Activated naive CD8-positive, alpha-beta T cell treated with anti-CD3 and anti-CD28 coated beads, Interleukin-2, amount 10 ng/mL, durations not matched to agents 7 days and 5 days (primary cell): ENCODE measurements at regions not wholly inside any gene's neighbourhood (a gene's known extent, or its start where the extent isn't known, plus 50 kb on each side); places are given as distances from the start of the nearest gene placed in this dataset.

Experiments
- ATAC-seq: fragments of 150-1000 bp; cut with Tn5 transposase; one replicate; pipeline ENCODE4 v1.10.0; 2021; ENCODE audit warnings: low read depth, moderate library complexity
- POLR2A ChIA-PET: fragments of 350-600 bp; sonication (Branson Sonifier 250); formaldehyde crosslinking; loops from one replicate; lab custom pipeline; 2021; ENCODE audit warnings: antibody characterized with exemption; lab: Charles Lee
- DNase-seq: peaks from one replicate; pipeline ENCODE4 v3.0.0; 2021
- H3K27ac Mint-ChIP-seq: one replicate; pipeline ENCODE4 v1.8.0; 2022; ENCODE audit warnings: mild to moderate bottlenecking, mixed read lengths
- H3K27me3 Mint-ChIP-seq: one replicate; pipeline ENCODE4 v1.8.0; 2022; ENCODE audit warnings: mild to moderate bottlenecking, moderate library complexity, mixed read lengths
- H3K36me3 Mint-ChIP-seq: one replicate; pipeline ENCODE4 v1.8.0; 2021; ENCODE audit warnings: mild to moderate bottlenecking, mixed read lengths
- H3K4me1 Mint-ChIP-seq: one replicate; pipeline ENCODE4 v1.8.0; 2021; ENCODE audit warnings: mixed read lengths
- H3K4me3 Mint-ChIP-seq: one replicate; pipeline ENCODE4 v1.8.0; 2022; ENCODE audit warnings: mild to moderate bottlenecking, moderate library complexity, mixed read lengths
- H3K9me3 Mint-ChIP-seq: one replicate; pipeline ENCODE4 v1.8.0; 2021; ENCODE audit warnings: mixed read lengths

GRCh38 chr9:87259543-87260518 lies 237.8 kb upstream of the DAPK1 start:
- Mint-ChIP-seq H3K27me3 (peaks cover 2% of the 10 kb centered on the region), H3K4me1 (no peaks in the 10 kb centered on the region), H3K4me3 (no peak overlapping the region), H3K9me3 (no peaks in the 10 kb centered on the region), H3K27ac (no peak overlapping the region), H3K36me3 (no peaks in the 10 kb centered on the region)
- DNase-seq, result no peak
- POLR2A ChIA-PET, result no interaction called here
- ATAC-seq, result no peak

DNA sequence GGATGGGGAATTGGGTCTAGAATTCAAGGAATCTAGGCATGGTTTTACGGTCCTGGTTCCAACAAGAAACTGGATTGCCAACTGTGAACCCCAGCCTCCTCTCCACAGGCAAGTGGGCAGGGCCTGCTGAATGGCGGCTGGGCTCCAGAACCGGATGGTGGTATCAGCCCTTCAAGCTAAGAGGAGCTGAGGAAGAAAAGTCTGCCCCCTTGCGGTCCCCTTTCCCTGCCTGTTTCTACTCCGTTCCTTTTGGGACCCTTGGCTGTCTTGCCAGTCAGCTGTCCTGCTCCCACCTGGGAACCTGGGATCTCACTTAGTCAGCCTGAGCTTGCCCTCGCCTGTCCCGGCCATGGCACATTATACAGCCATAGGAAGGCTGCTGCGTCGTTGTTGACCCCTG lies 234.4 kb upstream of the DAPK1 start:
- H3K27me3 Mint-ChIP-seq, result no peaks in the 10 kb centered on the region
- no peak overlapping the region for H3K4me3 Mint-ChIP-seq
- no peak for DNase-seq
- H3K27ac Mint-ChIP-seq, result no peak overlapping the region
- no peaks in the 10 kb centered on the region for H3K9me3 Mint-ChIP-seq
- ATAC-seq, result no peak
- no peaks in the 10 kb centered on the region for H3K4me1 Mint-ChIP-seq
- no peaks in the 10 kb centered on the region for H3K36me3 Mint-ChIP-seq
- POLR2A ChIA-PET, result no interaction called here

DNA sequence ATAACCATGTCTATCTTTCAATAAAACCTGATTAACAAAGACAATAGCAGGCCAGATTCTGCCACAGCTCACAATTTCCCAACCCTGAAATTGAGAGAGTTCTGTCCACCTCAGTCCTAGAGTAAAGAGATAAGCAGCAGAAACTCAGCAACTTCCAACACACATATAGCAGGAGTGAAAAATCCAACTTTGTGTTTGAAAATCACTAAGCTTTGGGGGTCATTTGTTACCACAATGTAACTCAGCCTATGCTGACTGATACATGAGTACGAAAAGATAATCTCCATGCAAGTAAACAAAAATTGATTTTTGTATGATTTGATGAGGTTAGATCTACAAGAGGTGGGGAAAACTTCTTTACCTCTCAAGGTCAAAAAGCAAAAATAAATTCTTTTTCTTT lies 231.0 kb upstream of the DAPK1 start:
- H3K4me1 Mint-ChIP-seq, result no peaks in the 10 kb centered on the region
- no peak overlapping the region for H3K27ac Mint-ChIP-seq
- POLR2A ChIA-PET, result no interaction called here
- no peak overlapping the region for H3K4me3 Mint-ChIP-seq
- H3K27me3 Mint-ChIP-seq, result peaks cover 4% of the 10 kb centered on the region
- no peak for DNase-seq
- no peaks in the 10 kb centered on the region for H3K36me3 Mint-ChIP-seq
- ATAC-seq, result no peak
- no peaks in the 10 kb centered on the region for H3K9me3 Mint-ChIP-seq

DNA sequence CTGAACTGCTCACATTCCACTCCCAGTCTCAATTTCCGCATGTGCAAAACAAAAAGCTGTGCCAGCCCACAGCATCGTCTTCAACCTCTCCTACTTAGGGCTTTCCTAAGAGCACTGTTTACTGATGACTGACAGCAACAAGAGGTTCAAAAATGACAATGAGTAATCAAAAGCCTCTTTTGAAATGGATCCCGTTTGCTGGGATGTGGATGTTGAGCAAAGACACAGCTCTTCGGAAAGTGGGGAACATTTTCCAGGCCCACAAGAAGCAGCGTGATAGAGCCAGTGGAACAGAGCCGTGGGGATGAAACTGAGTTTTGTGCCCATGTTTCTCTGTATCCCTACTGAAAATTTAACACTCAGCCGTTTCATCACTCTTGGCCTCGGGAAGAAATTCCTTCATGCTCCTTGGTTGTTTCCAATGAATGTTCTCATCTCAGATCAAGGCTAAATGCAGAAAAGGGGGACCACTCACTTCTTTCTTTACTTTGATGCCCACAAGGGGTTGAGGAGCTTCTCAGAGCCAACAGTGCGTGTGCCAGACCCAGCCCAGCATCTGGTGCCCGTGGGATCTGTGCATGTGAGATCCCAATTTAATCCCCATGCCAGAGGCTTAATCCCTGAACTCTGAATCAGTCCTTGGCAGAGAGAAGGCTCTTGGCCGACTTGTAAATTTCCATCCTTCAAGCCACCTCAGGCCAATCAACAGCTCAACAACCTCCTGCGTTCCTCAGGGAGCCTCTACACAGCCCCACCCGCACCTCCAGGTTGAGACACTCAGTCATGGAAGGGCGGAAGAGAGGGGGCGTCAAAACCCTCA lies 230.2 kb upstream of the DAPK1 start:
- no peak overlapping the region for H3K4me3 Mint-ChIP-seq
- H3K27me3 Mint-ChIP-seq, result peaks cover 4% of the 10 kb centered on the region
- H3K27ac Mint-ChIP-seq, result no peak overlapping the region
- ATAC-seq (no peak), DNase-seq (no peak)
- H3K36me3 Mint-ChIP-seq, result no peaks in the 10 kb centered on the region
- no peaks in the 10 kb centered on the region for H3K9me3 Mint-ChIP-seq
- POLR2A ChIA-PET, result no interaction called here
- no peaks in the 10 kb centered on the region for H3K4me1 Mint-ChIP-seq

DNA sequence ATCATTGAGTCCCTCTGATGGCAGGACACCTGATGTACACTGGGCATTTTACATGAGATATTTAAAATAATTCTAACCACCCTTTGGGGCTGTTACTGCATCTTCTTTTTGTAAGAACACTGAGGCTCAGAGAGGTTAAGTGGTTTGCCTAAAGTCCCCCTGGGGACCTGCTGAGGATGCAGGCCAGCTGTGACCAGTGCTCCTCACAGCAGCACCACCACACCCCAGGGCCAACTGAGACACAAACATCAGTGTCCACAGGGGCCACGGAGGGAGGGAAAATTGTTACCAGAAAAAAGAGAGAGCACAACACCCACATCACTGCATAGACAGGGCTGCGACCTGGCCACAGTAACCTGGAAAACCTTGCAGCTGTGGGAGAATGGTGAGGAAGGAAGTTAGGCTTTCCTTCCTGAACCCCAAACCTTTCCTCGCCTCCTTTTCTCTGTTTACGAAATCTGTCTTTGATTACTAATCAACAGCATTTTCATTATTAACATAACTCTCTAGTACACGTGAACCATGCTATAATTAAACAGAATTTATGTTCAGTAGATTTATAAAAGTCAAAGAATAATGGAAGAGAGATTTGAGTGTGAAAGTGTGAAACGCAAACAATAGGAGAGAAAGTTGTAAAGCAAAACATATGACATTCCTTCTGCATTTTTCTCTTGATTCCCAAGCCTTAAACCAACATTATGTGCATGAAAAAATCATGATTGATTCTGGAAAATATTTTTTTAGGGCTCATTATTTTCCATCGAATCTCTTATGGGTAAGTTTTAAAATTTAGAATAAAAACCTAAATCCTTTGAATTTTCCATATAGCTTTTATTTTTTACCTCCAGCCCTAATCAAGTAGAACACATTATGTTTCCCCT lies 228.1 kb upstream of the DAPK1 start:
- peaks cover 4% of the 10 kb centered on the region for H3K27me3 Mint-ChIP-seq
- no peak for DNase-seq
- ATAC-seq, result no peak
- POLR2A ChIA-PET, result no interaction called here
- no peak overlapping the region for H3K4me3 Mint-ChIP-seq
- H3K4me1 Mint-ChIP-seq, result no peaks in the 10 kb centered on the region
- H3K9me3 Mint-ChIP-seq, result no peaks in the 10 kb centered on the region
- no peak overlapping the region for H3K27ac Mint-ChIP-seq
- no peaks in the 10 kb centered on the region for H3K36me3 Mint-ChIP-seq

- ATAC-seq, result no peak
These were observed 227.3 kb upstream of the DAPK1 start for GRCh38 chr9:87270221-87270847.

DNA sequence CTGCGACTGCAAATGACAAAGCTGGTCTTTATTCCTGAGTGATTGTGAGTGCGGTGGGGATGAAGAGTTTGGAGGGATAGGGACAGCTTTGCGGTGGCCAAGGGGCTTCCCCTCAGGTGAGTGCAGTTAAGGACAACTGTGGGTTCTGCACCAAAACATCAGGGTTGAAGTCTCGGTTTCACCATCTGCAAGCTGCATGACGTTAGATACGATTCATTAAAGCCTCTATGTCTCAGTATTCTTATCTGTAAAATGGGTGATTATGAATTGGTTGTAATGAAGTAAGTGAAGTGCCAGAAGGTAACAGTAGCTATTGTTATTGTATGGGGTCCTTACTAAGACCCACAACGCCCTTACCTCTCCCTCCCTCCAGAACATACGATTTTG lies 226.8 kb upstream of the DAPK1 start:
- POLR2A ChIA-PET, result no interaction called here
- no peak for ATAC-seq
- H3K4me1 Mint-ChIP-seq, result no peaks in the 10 kb centered on the region
- H3K4me3 Mint-ChIP-seq, result no peak overlapping the region
- DNase-seq, result no peak
- no peaks in the 10 kb centered on the region for H3K9me3 Mint-ChIP-seq
- peaks cover 4% of the 10 kb centered on the region for H3K27me3 Mint-ChIP-seq
- no peak overlapping the region for H3K27ac Mint-ChIP-seq
- H3K36me3 Mint-ChIP-seq, result no peaks in the 10 kb centered on the region

More at GRCh38 chr9:87270221-87270847, 227.3 kb upstream of the DAPK1 start:
- H3K4me3 Mint-ChIP-seq, result no peak overlapping the region
- no peaks in the 10 kb centered on the region for H3K4me1 Mint-ChIP-seq
- POLR2A ChIA-PET, result no interaction called here
- peaks cover 4% of the 10 kb centered on the region for H3K27me3 Mint-ChIP-seq
- no peak for DNase-seq
- H3K36me3 Mint-ChIP-seq, result no peaks in the 10 kb centered on the region
- no peak overlapping the region for H3K27ac Mint-ChIP-seq
- no peaks in the 10 kb centered on the region for H3K9me3 Mint-ChIP-seq

DNA sequence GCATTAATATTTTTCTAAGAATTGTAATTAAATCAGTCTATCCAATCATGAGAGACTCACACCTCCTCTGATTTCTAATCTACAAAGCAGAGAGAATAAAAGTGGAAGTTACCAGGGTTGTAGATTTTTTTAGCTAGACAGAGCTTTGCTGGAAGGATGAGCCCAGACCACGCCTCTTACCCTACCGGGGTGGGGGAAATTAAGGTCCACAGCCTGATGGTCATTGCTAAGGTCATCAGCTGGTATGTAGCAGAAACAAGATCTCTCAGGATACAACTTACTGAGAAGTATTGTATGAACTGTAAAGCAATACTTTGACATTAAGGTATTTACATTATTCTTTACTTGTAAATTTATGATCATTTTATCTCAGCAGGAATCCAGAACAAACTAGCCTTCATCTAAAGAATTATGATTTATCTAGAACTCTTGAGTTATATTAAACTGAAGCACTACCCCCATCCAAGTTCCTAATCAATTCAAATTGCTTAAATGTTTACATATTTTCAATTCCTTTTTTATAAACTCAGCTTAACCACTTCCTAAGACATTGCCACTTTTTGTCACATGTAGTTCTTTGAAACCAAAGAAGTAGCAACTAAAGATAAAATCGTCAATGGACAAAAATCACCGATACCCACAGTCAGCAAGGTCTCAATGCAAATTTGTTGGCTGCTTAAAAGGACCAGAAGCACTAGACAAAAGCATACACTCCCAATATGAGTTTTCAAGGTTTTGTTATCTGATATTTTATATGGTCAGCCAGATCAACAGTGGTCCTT lies 225.8 kb upstream of the DAPK1 start:
- Mint-ChIP-seq H3K27ac (no peak overlapping the region), H3K27me3 (peaks cover 4% of the 10 kb centered on the region)

DNA sequence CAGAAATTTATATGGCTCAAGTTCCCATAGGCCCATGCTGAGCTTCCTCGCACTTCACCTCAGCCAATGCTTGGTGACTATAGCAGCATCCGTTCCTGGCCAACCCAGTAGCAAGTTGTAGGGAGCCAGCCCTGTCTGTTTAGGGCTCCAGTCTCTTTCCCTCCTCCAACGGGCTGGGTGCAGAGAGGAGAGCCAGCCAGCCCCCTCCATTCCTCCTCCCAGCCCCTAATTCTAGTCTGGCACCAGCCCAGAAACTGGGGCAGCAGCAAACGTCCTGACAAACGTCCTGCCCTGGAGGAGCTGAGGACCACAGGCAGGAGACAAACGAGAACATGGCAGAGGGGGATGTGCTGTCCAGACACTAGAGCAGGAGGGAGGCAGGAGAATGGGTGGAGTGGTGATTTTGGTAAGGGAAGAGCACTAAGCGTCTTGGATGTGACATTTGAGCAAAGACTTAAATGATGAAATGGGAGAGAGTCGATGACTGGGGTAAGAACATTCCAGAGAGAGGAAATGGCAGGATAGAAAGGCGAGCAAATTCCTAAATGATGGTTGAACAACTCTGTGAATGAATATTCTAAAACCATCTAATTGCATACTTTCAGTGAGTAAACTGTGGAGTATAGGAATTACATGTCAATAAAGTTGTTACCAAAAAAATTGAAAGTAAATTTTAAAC lies 222.5 kb upstream of the DAPK1 start:
- no peak overlapping the region for H3K27ac Mint-ChIP-seq
- DNase-seq (no peak), ATAC-seq (no peak)
- no peaks in the 10 kb centered on the region for H3K4me1 Mint-ChIP-seq
- no peaks in the 10 kb centered on the region for H3K27me3 Mint-ChIP-seq
- H3K36me3 Mint-ChIP-seq, result no peaks in the 10 kb centered on the region
- POLR2A ChIA-PET, result no interaction called here
- H3K9me3 Mint-ChIP-seq, result no peaks in the 10 kb centered on the region
- no peak overlapping the region for H3K4me3 Mint-ChIP-seq

More for the DNA sequence above, 225.8 kb upstream of the DAPK1 start:
- Mint-ChIP-seq H3K9me3 (no peaks in the 10 kb centered on the region), H3K4me1 (no peaks in the 10 kb centered on the region), H3K36me3 (no peaks in the 10 kb centered on the region), H3K4me3 (no peak overlapping the region)
- DNase-seq (no peak), ATAC-seq (no peak)
- POLR2A ChIA-PET, result no interaction called here

- H3K27me3 Mint-ChIP-seq, result no peaks in the 10 kb centered on the region
- H3K9me3 Mint-ChIP-seq, result no peaks in the 10 kb centered on the region
- DNase-seq, result no peak
- H3K36me3 Mint-ChIP-seq, result no peaks in the 10 kb centered on the region
- ATAC-seq, result no peak
- no peak overlapping the region for H3K4me3 Mint-ChIP-seq
- POLR2A ChIA-PET, result no interaction called here
- H3K4me1 Mint-ChIP-seq, result no peaks in the 10 kb centered on the region
- no peak overlapping the region for H3K27ac Mint-ChIP-seq
These were observed 221.3 kb upstream of the DAPK1 start for GRCh38 chr9:87276327-87276841.

DNA sequence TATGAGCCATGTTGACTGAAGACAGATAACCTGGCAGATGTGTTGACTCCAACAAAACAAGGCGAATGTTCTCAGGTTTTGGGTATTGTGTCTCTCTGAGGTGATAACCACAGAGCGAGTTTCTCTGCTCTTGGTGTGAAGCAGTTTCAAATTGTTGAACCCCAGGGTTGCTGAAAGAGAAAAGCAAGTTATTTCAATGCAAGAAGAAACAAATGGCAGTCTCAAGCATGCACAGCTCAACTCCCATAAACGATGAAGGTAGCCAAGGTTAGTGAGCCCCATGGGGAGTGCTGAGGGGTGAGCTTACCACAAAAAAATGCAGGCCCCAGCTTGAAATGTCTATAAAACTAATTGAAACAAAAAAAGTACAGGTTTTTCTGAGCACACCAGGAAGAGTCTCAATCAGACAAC lies 220.8 kb upstream of the DAPK1 start:
- Mint-ChIP-seq H3K4me3 (no peak overlapping the region), H3K9me3 (no peaks in the 10 kb centered on the region), H3K27me3 (no peaks in the 10 kb centered on the region), H3K27ac (no peak overlapping the region), H3K36me3 (no peaks in the 10 kb centered on the region), H3K4me1 (no peaks in the 10 kb centered on the region)
- no peak for DNase-seq
- POLR2A ChIA-PET, result no interaction called here
- no peak for ATAC-seq

DNA sequence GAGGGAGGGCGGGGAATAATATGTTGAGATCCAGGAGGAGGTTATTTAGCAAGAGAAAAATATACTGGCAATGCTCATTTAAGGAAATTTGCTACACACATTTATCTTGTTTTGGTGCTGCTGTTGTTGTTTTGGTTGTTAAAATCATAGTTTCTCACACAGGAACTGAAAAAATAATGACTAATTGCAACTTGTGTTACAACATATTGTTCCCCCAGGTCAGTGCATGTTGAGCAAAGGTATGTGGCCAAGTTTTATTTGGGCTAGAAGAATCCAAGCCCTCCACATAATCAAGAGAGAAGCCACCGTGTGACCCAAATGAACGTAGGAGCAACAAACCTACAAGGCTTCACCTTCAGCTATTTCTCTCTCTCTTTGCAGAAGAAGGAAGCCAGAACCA lies 220.3 kb upstream of the DAPK1 start:
- DNase-seq (no peak), ATAC-seq (no peak)
- Mint-ChIP-seq H3K27me3 (no peaks in the 10 kb centered on the region), H3K27ac (no peak overlapping the region), H3K36me3 (no peaks in the 10 kb centered on the region), H3K4me3 (no peak overlapping the region), H3K9me3 (no peaks in the 10 kb centered on the region), H3K4me1 (no peaks in the 10 kb centered on the region)
- POLR2A ChIA-PET, result no interaction called here
